IPS DF 19.7 (cell line): ENCODE measurements at regions not wholly inside any gene's neighbourhood (a gene's known extent, or its start where the extent isn't known, plus 50 kb on each side); places are given as distances from the start of the nearest gene placed in this dataset.
"Not testable (repeated sequence)": the region's sequence is repeated elsewhere in the genome, so short reads cannot be mapped to it uniquely, and the experiment has no call there.

Source experiments
- DNase-seq: peaks from one replicate; pipeline ENCODE4 v3.0.0-alpha.2; 2013; ENCODE audit warnings: low read depth, low spot score

DNA sequence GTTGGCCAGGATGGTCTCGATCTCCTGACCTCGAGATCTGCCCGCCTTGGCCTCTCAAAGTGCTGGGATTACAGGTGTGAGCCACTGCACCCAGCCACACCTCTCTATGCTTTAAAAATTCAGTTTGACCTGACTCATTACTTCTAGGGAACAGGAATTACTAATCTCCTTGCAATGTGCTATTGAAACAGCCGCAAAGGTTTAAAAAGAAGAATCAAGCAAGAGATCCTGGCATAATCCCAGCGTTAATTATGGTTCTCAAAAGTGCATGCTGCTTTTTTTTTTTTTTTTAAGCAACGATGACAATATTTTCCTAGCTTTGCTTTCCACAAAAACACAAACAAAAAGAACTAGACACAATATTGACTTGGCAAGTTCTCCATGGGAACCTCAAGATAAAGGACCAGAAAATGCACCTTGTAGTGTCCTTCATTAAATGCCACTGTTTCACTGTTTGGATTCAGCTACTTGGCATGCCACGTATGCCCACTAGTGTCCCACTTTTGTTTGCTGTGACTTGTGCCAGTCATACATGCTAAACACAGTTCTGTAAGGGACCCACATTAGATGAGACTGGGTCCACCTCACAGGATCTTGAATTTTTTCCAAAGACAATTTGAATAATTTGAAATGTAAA lies 112.6 kb upstream of the PPARGC1A start:
- DNase-seq = no peak

DNA sequence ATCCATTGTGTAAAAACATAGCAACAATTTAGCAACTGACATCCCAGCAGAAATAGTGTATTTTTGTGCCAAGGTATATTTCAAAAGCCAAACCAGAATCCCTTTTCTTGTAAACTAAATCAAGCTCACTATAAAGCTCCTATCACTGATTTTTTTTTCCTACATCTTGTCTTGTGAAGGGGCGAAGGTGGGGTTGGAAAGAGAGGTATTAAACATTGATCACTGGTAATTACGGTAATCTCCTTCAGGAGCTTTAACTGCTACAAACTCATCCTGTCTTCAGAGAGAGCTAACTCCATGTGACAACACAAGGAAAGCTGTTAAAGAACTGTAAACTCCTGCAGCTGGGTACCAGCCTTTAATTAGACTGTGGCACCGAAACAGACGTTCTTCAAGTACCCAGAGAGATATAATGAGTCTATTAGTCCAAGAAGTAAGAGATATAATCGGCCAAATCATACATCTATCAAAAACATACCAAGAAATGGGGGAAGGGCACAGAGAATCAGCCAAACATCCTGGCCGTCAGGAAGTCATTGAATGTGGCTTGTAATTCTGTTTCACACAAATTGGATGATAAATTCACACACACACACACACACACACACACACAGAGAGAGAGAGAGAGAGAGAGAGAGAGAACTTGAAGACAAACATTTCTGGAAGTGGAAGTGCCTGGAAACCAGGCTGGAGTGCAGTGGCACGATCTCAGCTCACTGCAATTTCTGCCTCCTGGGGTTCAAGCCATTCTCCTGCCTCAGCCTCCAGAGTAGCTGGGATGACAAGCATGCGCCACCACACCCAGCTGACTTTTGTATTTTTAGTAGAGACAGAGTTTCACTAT lies 111.9 kb upstream of the PPARGC1A start:
- no peak for DNase-seq

DNA sequence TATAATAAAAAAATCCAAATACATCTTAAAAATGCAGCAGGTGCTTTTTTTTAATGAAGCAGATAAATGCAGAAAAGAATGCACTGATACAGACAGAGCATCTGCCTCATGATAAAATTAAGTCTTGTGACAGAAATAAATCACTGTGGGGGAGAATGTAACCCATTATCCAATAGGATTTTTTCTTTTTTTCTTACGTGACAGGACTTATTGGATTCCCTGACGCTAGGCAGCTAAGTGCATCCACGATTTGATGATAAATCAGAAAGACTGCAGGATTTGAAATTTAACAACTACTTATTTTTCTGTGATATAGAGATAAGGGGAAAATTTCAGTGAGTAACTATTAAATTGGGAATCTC lies 110.6 kb upstream of the PPARGC1A start:
- DNase-seq = no peak

DNA sequence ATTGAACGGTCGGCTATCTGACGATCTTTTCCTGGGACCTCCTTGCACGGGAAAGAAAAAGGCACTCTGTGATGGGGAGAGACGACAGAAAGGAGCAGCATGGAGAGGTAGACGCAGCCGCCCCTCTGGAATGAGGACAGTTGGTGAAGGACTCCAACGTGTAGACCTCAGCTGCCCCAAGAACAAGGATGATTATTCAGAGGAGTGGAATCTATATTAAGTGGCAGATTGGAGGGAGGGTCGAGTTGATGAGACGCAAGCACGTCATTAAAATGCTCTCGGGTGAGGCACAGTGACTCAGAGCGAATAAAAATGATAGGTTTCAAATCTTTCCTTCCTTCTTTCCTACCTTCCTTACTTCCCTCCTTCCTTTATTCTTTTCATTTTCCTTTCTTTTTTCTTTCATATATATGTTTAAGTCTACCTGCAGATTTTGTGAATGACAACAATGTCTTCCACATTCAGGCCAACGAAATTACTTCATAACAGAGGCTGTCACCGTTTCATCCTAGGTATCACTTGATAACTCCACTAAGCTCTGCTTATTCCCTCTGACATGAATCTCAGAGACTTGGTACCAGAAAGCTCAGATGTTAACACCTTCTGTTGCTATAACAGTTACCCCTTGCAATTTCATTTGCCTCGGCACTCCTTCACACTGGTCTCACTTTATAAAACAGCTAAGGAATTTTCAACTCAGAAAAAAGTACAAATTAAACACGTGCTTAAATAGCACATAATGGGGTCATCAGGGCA lies 110.0 kb upstream of the PPARGC1A start:
- no peak for DNase-seq

DNA sequence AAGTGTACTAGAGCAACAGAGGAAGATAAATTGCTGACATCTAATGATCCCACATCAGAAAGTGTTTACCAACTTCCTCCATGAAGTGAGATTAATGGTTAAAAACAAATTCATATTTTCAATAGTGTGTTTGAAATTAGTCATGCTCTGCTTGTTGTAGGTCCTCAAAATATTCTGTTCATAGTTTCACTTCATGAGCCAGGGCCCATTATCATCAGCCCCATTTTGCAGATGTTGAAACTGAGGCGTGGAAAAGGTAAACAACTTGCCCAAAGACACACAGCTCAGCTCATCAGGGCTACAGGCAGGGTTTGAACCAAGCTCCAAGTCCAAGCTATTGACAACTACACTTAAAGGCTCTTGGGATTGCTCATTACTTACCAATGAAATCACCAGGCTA lies 103.5 kb upstream of the PPARGC1A start:
- no peak for DNase-seq

DNA sequence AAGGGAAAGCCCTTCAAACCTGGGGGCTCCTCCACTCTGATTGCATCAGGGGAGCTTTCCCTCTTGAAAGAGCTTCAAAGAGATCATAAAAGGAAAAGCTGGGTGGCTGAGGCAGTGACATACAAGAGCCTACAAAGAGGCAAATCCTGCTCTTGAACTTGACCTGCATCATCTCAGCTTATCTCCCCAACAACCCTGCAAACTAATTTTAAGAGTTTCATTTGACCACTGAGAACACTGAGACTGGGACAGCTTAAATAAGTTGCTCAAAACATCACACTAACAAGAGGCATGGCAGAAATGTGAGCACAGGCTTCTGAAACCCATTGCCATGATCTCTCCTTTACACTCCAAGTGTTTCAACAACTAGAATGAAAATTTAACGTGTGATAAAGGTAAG lies 101.6 kb upstream of the PPARGC1A start:
- DNase-seq = no peak

DNA sequence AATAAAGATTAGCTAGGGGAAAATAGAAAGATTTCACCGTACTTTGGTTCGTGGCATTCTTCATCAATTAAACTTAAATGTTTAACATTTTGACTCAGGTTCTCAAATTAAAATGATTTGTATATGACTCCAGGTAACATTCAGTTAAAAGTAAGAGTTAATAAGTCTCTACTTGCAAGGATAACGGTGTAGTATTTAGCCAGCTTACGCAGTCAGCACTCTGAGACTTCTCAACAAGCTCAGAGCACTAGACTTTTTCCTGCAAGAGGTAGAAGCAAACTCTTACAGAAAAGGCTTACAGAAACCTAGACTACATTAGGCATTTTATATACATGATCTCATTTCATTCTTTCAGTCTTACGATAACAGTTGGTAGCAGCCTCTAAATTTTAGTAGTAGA lies 96.4 kb upstream of the PPARGC1A start:
- no peak for DNase-seq

DNA sequence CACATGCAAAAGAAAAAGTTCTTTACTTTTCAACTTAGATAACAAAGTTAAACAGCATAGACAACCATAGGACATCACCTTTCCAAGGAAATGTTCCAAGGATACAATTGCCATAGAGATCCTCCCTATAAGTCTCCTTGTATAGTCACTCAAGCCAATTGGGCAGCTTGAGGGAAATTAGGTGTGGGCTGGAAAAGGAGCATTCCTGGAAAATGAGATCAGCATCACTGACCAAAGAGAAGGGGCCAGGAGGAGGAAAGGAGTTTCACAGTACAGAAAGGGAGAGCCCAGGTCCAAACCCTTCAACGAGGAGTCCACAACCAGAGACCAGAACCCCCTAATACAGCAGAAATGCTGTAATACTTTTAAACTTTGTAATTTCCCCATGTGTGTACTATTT lies 91.5 kb upstream of the PPARGC1A start:
- DNase-seq = no peak

DNA sequence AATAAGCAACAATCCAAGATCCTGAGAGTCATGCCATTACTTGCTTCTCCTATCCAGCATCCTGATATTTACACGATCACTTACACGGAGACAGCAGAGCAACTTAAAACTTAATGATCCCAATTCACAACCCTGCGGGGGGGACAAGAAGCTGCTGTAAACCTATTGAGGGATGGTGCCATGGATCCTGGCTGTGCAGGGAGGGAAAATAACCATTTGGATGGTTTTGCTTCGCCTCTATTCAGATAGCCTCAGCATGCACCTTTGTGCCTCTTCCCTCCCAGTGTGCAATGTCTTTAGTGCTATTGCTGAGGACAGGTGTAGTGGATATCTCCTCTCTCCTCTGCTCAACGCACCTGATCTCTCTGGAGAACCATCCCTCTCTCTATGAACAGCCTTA lies 89.7 kb upstream of the PPARGC1A start:
- DNase-seq = no peak

DNA sequence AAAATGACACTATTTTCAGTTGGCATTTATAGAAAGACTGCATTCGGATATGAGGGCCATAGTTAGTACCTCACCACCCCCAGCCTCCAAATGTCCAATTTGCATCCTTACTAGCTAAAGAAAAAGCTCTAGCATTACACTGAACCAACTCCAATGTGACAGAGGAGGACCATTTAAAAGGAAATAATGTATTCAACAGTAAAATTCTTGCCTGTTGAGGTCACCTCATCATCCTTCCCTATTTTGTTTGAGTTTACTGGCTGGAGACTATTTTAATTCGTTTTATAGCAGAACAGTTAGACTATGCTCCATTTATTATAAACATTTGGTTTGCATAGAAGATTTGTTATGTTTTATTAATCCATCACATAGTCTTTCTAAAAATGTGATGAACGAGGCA lies 88.2 kb upstream of the PPARGC1A start:
- no peak for DNase-seq

DNA sequence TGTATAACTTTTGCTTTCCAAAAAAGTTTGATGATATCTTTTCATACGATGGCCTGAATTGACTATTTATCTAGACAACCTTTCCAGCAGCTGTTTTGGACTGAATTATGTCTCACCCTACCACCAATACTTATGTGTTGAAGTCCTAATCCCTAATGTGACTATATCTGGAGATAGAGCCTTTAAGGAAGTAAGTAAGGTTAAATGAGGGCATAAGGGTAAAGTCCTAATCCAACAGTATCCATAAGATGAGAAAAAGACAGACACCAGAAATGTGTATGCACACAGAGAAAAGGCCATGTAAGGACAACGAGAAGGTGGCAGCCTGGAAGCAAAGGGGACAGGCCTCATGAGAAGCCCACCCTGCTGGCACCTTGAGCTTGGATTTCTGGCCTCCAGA lies 86.6 kb upstream of the PPARGC1A start:
- DNase-seq = no peak

DNA sequence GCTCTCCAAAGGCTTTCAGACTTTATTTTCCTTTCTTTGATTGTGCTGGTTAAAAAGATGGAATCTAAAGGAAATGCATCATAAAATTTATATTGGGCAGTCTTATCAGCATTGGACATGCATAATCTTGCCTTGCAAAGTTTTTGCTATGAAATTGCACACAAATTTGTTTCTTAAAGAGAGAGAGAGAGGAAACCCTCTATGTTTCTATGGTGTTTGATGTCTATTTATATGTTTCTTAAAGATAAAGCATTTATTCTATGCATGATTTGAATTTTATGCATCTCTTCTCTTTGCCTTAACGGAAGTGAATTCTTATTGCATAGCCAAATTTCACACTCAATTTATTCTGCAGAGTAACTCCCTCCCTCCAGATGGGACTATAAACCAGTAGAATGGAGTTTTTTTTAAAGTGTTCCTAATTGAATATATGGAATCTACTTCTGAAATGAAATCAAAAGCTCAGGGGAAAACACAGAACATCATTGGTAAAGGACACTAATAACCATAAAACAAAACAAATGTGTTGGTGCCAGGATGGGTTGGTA lies 83.5 kb upstream of the PPARGC1A start:
- DNase-seq = no peak

DNA sequence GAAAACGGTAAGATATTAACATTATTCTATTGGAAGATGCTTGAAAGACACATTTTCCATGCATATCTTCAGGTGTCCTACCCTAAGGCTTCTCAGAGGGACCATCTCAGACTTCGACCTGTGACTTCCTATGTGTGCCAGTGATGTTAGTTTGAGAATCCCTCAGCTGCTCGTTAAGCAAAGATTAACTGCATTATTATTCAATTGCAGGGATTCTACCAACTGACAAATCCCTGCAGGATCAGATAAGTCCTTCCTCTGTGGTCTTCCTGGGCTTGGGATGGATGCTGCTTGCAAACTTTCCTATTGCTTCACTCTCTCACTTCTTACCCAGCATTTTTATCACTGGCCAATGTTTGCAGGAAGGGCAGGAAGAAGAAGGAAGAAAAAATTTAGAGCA lies 83.0 kb upstream of the PPARGC1A start:
- DNase-seq = no peak

DNA sequence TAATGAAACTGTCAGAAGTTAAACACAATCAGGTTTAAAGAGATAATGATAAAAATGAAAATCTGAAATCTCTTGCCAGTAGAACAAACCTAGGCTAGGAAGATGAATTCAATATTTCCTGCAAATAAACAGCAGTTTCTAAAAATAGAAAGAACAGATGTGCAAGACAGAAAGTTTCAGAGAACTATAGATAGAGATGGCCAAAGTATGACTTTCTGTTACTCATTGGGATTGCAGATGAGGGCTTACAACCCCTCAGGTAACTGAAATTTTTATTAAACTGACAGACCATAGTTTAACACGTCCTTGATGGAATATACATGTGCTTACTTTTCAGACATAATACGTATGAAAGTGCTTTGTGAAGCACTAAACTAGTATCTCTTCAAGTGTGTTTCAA lies 82.3 kb upstream of the PPARGC1A start:
- DNase-seq = no peak

DNA sequence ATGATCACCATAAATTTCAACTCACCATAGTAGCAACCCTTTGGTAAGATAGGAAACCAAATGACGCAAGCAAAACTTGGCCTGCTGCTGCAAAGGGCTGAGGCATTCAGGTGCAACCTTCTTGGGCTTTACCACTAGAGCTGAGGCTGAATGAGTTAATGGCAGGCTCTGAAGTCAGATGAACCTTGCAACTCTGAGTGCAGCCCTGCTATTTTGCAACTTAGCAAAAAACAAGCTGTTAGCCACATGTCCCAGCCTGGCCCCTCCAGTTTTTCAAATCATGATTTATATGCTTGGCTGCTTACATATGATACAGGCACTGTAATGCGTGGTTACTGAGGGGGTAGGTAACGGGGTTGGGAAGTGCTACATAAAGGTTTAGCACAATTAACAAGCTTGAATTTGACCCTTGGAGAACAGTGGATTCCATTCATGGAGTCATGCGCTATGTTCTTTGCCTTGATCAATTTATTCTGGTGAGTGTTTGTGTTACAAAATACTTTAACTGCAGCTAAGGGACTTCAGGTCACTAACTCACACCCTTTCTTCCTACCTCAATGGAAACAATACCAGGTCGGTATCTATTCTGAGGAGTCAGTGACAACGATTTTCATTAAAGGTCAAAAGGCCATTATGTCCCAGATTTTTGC lies 80.5 kb upstream of the PPARGC1A start:
- no peak for DNase-seq

DNA sequence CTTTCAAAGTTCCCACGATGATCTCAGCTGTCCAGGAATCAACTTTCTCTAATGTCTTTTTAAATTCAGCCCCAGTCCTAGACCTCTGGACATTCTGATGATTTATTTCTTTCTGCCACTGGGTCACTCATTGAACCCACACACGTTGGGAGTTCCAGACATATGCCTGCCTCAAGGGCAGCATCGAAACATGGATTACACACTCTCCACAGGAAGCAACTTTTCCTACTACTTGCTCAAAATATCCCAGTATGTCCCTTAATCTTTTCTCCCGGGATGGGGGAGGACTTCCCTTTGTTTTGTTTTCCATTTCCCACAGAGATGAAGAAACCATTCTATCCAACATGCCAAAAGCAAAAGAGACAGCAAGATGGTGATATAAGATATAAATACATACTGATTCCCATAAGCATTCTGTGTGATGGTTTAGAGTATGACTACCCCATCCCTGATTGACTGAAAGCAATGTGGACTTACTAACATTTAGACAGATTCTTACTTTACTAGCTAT lies 79.8 kb upstream of the PPARGC1A start:
- DNase-seq = no peak

DNA sequence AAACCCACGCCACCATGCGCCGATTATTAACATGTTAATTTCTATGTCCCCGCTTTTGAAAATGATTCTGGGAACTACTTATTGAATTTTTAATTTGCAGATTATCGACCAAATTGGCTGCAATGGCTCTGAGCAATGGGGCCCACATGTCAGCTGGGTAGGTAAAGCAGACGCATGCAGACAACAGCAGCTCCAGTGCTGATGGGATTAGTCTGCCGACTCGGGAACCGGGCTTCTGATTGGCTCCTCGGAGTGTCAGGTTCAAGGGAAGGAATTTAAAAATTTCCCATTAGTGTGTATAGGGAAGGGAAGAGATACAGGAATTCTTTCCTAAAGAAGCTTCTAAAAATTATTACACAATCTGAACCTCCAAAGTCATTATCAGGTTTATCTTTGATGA lies 77.4 kb upstream of the PPARGC1A start:
- no peak for DNase-seq

DNA sequence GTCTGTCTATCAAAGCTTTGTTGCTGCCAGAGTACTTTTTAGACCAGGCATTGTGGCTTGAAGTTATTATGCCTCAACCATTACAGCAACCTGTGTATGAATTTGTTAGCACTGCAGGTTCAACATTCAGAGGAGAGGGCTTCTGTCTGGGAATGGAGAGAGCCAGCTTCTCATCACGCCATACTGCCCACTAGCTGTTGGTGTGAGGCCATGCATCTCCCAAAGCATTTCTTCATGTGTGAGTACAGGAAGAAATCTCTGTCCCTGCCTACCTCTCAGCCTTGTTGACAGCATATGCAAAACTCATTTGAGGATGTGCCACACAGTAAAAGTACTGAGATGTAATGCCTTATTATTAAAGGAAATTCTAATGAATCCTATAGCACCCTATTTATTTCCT lies 76.9 kb upstream of the PPARGC1A start:
- DNase-seq = no peak

DNA sequence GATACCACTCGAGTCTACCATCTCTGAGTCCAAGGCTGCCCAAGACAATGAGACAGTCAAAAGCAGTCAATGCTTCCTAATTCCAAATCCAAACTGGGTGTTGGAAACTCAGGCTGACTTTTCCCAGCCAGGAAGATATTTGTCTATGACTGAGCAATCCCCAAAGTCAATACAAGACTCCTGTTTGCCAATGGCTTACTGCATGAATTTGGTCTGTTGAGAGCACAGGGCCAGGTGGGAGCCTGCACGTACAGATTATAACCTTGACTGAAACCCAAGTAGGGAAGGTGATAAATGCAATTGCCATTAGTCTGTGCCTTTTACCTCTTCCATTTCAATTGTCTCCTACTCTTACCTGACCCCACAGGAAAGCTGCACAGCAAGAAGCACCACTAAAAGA lies 72.6 kb upstream of the PPARGC1A start:
- DNase-seq = no peak

DNA sequence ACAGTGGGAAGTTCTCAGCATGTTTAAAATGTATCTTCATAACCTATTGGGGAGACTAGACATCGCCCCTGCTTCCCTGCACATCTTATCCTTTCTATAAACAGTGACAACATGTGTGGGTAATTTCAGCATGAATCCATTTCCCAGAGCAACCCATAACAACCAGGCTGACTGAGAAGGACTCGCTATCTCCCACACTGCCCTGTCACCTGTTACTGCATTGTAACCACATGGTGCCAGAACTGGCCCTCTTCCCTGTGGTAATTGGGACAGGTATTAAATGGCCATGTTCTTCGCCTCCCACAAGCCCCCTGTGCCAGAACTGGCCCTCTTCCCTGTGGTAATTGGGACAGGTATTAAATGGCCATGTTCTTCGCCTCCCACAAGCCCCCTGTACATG lies 71.5 kb upstream of the PPARGC1A start:
- DNase-seq = not testable (repeated sequence)

DNA sequence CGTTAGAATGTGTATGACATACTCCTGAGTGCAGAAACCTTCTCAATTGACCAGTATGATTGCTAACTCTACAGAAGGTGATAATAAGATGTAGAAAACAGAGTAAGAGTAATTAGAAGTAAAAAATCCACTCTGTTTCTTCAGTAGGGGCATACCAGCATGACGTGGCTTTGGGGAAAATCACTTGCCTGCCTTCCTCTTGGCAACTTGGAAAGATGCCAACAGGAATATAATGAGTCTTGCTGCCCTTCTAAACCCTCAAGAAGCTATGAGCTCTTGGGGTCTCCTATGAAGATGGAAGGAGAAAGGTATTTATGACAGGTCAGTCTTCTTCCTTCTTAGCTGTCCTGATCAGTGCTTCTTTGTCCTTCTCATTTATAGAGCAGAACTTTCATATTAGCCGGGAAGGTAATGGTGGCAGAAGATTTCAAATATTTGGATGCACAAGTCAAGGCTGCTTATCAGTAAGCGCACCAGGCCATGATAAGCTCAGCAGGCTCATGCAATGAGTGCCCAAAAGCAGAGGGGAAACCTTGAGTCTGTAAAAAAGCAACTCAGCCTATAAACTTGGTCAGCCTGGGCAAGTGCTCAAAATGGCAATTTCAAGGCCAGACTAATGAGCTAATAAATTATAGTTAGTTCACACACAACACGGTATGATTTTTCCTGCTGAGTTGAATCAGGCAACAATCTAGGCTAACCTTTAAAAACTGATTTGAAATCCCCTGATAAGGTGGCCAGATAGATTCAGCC lies 69.7 kb upstream of the PPARGC1A start:
- DNase-seq = no peak
